ENCODE measurements at regions not wholly inside any gene's neighbourhood (a gene's known extent, or its start where the extent isn't known, plus 50 kb on each side); places are given as distances from the start of the nearest gene placed in this dataset.

DNA sequence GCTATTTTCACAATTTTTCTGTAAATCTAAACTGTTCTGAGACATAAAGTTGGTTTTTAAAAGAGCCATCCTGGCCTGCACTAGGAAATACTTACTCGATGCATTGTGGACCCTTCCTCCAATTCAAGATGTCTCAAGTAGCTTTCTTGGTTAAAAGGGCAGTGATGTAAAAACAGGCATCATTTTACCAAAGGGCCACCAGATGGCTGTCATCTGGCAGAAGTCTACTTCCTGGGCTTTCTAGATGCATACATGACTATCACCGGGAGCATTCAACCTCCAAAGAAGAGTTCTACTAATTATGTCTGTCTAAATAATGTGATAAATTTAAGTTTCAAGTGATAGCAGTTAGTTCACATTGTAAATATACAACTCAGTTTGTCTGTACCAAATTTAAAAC lies 96.8 kb upstream of the FRMD6 start:
- no peak for TF ChIP-seq EP300 (IDR thresholded peaks at IDR 0.05)
- TF ChIP-seq, protein P1, sequence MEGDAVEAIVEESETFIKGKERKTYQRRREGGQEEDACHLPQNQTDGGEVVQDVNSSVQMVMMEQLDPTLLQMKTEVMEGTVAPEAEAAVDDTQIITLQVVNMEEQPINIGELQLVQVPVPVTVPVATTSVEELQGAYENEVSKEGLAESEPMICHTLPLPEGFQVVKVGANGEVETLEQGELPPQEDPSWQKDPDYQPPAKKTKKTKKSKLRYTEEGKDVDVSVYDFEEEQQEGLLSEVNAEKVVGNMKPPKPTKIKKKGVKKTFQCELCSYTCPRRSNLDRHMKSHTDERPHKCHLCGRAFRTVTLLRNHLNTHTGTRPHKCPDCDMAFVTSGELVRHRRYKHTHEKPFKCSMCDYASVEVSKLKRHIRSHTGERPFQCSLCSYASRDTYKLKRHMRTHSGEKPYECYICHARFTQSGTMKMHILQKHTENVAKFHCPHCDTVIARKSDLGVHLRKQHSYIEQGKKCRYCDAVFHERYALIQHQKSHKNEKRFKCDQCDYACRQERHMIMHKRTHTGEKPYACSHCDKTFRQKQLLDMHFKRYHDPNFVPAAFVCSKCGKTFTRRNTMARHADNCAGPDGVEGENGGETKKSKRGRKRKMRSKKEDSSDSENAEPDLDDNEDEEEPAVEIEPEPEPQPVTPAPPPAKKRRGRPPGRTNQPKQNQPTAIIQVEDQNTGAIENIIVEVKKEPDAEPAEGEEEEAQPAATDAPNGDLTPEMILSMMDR (IDR thresholded peaks at IDR 0.05): no peak
- TF ChIP-seq POLR2AphosphoS5 (IDR thresholded peaks at IDR 0.05): no peak
- TF ChIP-seq POLR2A (IDR thresholded peaks at IDR 0.05): no peak

Measured in sigmoid colon (tissue), 4 donors.